HG03025 (cell line): ENCODE measurements at regions not wholly inside any gene's neighbourhood (a gene's known extent, or its start where the extent isn't known, plus 50 kb on each side); places are given as distances from the start of the nearest gene placed in this dataset.
A peak's percentile ranks its signal among the peaks of the same experiment; 100 is the strongest.

Source experiments
- ATAC-seq: cut with Tn5 transposase; IDR thresholded peaks from one replicate; pipeline ENCODE4 v1.9.1; 2021; ENCODE audit warnings: mild to moderate bottlenecking, moderate library complexity; ENCODE audit not compliant: unreplicated experiment, low FRiP score

- no peak for ATAC-seq
Observed at GRCh38 chr7:30212701-30213111, 71.7 kb upstream of the ZNRF2 start.

- ATAC-seq = no peak
Observed at GRCh38 chr7:30213637-30214036, 70.8 kb upstream of the ZNRF2 start.

GRCh38 chr7:30214651-30215137, 69.7 kb upstream of the ZNRF2 start:
- no peak for ATAC-seq

GRCh38 chr7:30221764-30222163, 62.6 kb upstream of the ZNRF2 start:
- ATAC-seq = no peak

- ATAC-seq = no peak
Observed at GRCh38 chr7:30222515-30223215, 61.7 kb upstream of the ZNRF2 start.

GRCh38 chr7:30223896-30224295, 60.5 kb upstream of the ZNRF2 start:
- no peak for ATAC-seq

GRCh38 chr7:30224511-30225062, 59.8 kb upstream of the ZNRF2 start:
- ATAC-seq = peak; percentile 62

- no peak for ATAC-seq
Observed at GRCh38 chr7:30225863-30226613, 58.4 kb upstream of the ZNRF2 start.

GRCh38 chr7:30226614-30227268, 57.7 kb upstream of the ZNRF2 start:
- no peak for ATAC-seq

- no peak for ATAC-seq
Observed at GRCh38 chr7:30231271-30231670, 53.1 kb upstream of the ZNRF2 start.

- ATAC-seq = no peak
Observed at GRCh38 chr7:30232391-30232790, 52.0 kb upstream of the ZNRF2 start.
